ENCODE measurements at regions not wholly inside any gene's neighbourhood (a gene's known extent, or its start where the extent isn't known, plus 50 kb on each side); places are given as distances from the start of the nearest gene placed in this dataset.

DNA sequence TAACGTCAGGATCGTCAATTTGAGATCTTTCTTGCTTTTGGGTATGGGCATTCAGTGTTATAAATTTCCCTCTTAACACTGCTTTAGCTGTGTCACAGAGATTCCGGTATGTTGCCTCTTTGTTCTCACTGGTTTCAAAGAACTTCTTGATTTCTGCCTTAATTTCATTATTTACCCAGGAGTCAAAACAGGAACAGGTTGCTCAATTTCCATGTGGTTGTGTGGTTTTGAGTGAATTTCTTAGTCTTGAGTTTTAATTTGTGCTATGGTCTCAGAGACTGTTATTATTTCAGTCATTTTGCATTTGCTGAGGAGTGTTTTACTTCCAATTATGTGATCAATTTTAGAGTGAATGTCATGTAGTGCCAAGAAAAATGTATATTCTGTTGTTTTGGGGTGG, 153.1 kb downstream of the PCDH17 start:
- TF ChIP-seq CTCF (conservative IDR thresholded peaks at IDR 0.05; ENCODE audit: low read depth in 2 of 2) = no peak
- TF ChIP-seq JUNB (IDR thresholded peaks at IDR 0.05; ENCODE audit: unreplicated experiment) = no peak

All from GM23338 (cell line).